K562 (cell line): ENCODE measurements at regions not wholly inside any gene's neighbourhood (a gene's known extent, or its start where the extent isn't known, plus 50 kb on each side); places are given as distances from the start of the nearest gene placed in this dataset.

Experiments
- ATAC-seq: fragments of 200-7000 bp; cut with Tn5 transposase; 3 replicates; pipeline ENCODE4 v1.9.1; 2020; ENCODE audit warnings: moderate library complexity
- BruUV-seq: library from RNA; stranded (reverse); fragments of 400-500 nt; replicated peaks from 2 replicates; lab custom pipeline; 2021; lab: Mats Ljungman, UMichigan
- CTCF ChIA-PET: fragments of 300-600 bp; formaldehyde crosslinking; extraction: SDS; loops from one replicate; lab custom pipeline; 2021; ENCODE audit warnings: low intra/inter-chr PET ratio; lab: Yijun Ruan, JAX
- POLR2A ChIA-PET: fragments of 300-600, 350-650 bp; sonication (Branson Sonifier 250); formaldehyde crosslinking; extraction: SDS; loops from one replicate; lab custom pipeline; 2021; ENCODE audit warnings: antibody characterized with exemption, inconsistent platforms; lab: Yijun Ruan, JAX
- DNase-seq, 4 experiments: peaks; one replicate each; pipeline versions ENCODE4 v3.0.0 to v3.0.0-alpha.2; 2011 to 2018; ENCODE audit warnings: low spot score in 3 of 4, mixed read lengths in 3 of 4; ENCODE audit errors: extremely low read depth in 1 of 4
- FAIRE-seq: peaks from 2 replicates; lab custom pipeline; 2011; peaks lifted over from hg19 to GRCh38; lab: Jason Lieb, UNC
- H2AFZ ChIP-seq: 2 replicates; pipeline ENCODE4 v1.6.0; 2011; ENCODE audit warnings: low read depth, low read length, control low read depth, inconsistent platforms
- H3K27ac ChIP-seq: fragments of 200-600 bp; 3 replicates; pipeline ENCODE4 v1.8.0; 2011; ENCODE audit warnings: low read depth, mild to moderate bottlenecking, control low read depth, inconsistent platforms, low read length, moderate library complexity, mixed read lengths; ENCODE audit errors: extremely low read depth
- H3K27me3 ChIP-seq, 2 experiments: fragments of 300-600 bp in 1 of 2; 2 replicates in 1 of 2; 3 replicates in 1 of 2; pipeline versions ENCODE4 v1.6.0 to v1.8.0; 2011; ENCODE audit warnings: inconsistent platforms in 2 of 2, low read length in 2 of 2, mild to moderate bottlenecking in 1 of 2, mixed read lengths in 1 of 2, moderate library complexity in 1 of 2; ENCODE audit not compliant: control insufficient read depth in 2 of 2, insufficient read depth in 2 of 2
- H3K36me3 ChIP-seq: fragments of 300-600 bp; 3 replicates; pipeline ENCODE4 v1.8.0; 2011; ENCODE audit warnings: mild to moderate bottlenecking, low read length, inconsistent platforms; ENCODE audit not compliant: control insufficient read depth, insufficient read depth
- H3K4me1 ChIP-seq, 2 experiments: fragments of 200-600 bp in 1 of 2; replicated peaks in 1 of 2; 2 replicates in 1 of 2; 3 replicates in 1 of 2; pipeline versions ENCODE4 v1.5.1 to v1.8.0; 2011; ENCODE audit warnings: inconsistent platforms in 2 of 2, low read length in 2 of 2, mild to moderate bottlenecking in 1 of 2, mixed read lengths in 1 of 2, moderate library complexity in 1 of 2; ENCODE audit not compliant: control insufficient read depth in 2 of 2, insufficient read depth in 2 of 2
- H3K4me2 ChIP-seq: 2 replicates; pipeline ENCODE4 v1.6.1; 2011; ENCODE audit warnings: low read length, control low read depth, inconsistent platforms, mixed read lengths; ENCODE audit not compliant: insufficient read depth
- H3K4me3 ChIP-seq: fragments of 200-600 bp; sonication (generic), shearing (Covaris generic); 2 replicates; pipeline ENCODE4 v1.5.1; 2016; ENCODE audit warnings: control low read depth, inconsistent platforms
- H3K79me2 ChIP-seq: fragments of 200-600 bp; 3 replicates; pipeline ENCODE4 v1.8.0; 2011; ENCODE audit warnings: low read length, inconsistent platforms; ENCODE audit not compliant: control insufficient read depth, insufficient read depth
- H3K9ac ChIP-seq, 2 experiments: 2 replicates each; pipeline versions ENCODE4 v1.6.0 to v1.6.1; 2011; ENCODE audit warnings: low read depth in 2 of 2, low read length in 2 of 2, control low read depth in 1 of 2, inconsistent platforms in 1 of 2, mild to moderate bottlenecking in 1 of 2, mixed read lengths in 1 of 2; ENCODE audit not compliant: insufficient read depth in 1 of 2
- H3K9me1 ChIP-seq: one replicate; pipeline ENCODE4 v1.6.0; 2011; ENCODE audit warnings: inconsistent platforms, mild to moderate bottlenecking, low read length, moderate library complexity; ENCODE audit not compliant: control insufficient read depth, insufficient read depth
- H3K9me3 ChIP-seq: replicated peaks from 2 replicates; pipeline ENCODE4 v1.5.1; 2011; ENCODE audit warnings: low read depth, low read length, inconsistent platforms; ENCODE audit not compliant: control insufficient read depth, insufficient read depth
- H4K20me1 ChIP-seq: replicated peaks from 2 replicates; pipeline ENCODE4 v1.6.1; 2011; ENCODE audit warnings: low read length, inconsistent platforms, mixed read lengths; ENCODE audit not compliant: control insufficient read depth, insufficient read depth
- DIDO1 ChIP-seq: fragments of 450-650 bp; IDR thresholded peaks from 2 replicates; pipeline ENCODE4 v1.6.1; 2016; ENCODE audit warnings: low read depth, missing biosample characterization, missing genetic modification characterization
- DMBX1 ChIP-seq: fragments of 250-450 bp; sonication (Bioruptor Pico); IDR thresholded peaks from 2 replicates; pipeline ENCODE4 v1.8.0; 2022; ENCODE audit warnings: inconsistent platforms, mild to moderate bottlenecking, moderate library complexity, borderline replicate concordance
- E2F3 ChIP-seq: fragments of 250-450 bp; sonication (Bioruptor Pico); IDR thresholded peaks from 2 replicates; pipeline ENCODE4 v1.4.0; 2020; ENCODE audit warnings: mild to moderate bottlenecking
- HEY1 ChIP-seq: fragments of 250-450 bp; sonication (Bioruptor Pico); IDR thresholded peaks from 2 replicates; pipeline ENCODE4 v1.5.0; 2020; ENCODE audit warnings: mild to moderate bottlenecking, moderate library complexity, borderline replicate concordance
- NELFE ChIP-seq: IDR thresholded peaks from 2 replicates; pipeline ENCODE4 v1.6.1; 2011; ENCODE audit warnings: mild to moderate bottlenecking; ENCODE audit not compliant: insufficient read depth, insufficient read length
- NFATC3 ChIP-seq: fragments of 450-650 bp; IDR thresholded peaks from 2 replicates; pipeline ENCODE4 v1.6.1; 2017; ENCODE audit warnings: mild to moderate bottlenecking
- POLR2G ChIP-seq: fragments of 200-400 bp; formaldehyde crosslinking; IDR thresholded peaks from 2 replicates; pipeline ENCODE4 v1.6.1; 2017; ENCODE audit warnings: low read depth, mild to moderate bottlenecking, antibody characterized with exemption, low read length, moderate library complexity
- TCF7 ChIP-seq: sonication (generic); IDR thresholded peaks from 2 replicates; pipeline ENCODE4 v1.6.1; 2016; ENCODE audit warnings: antibody characterized with exemption, borderline replicate concordance
- TGIF2 ChIP-seq: sonication (generic); formaldehyde crosslinking; IDR thresholded peaks from 2 replicates; pipeline ENCODE4 v1.8.1; 2022; ENCODE audit warnings: mild to moderate bottlenecking, missing genetic modification reagents, moderate library complexity
- ZC3H8 ChIP-seq: fragments of 450-650 bp; IDR thresholded peaks from 2 replicates; pipeline ENCODE4 v1.6.1; 2017
- ZNF347 ChIP-seq: fragments of 450-650 bp; formaldehyde crosslinking; IDR thresholded peaks from 2 replicates; pipeline ENCODE4 v1.4.0; 2020; ENCODE audit warnings: low read depth, mild to moderate bottlenecking, moderate library complexity
- ZNF699 ChIP-seq: fragments of 250-450 bp; sonication (Bioruptor Pico); IDR thresholded peaks from 2 replicates; pipeline ENCODE4 v1.8.0; 2021; ENCODE audit warnings: mild to moderate bottlenecking, moderate library complexity; ENCODE audit not compliant: insufficient replicate concordance
- WGBS: fragments of 100-300 bp; shearing (Covaris generic); methylation state at CpG from one replicate; pipeline ENCODE4 v1.1.6; 2016; ENCODE audit warnings: low coverage, mixed read lengths; ENCODE audit not compliant: insufficient coverage; ENCODE audit errors: missing lambda C conversion rate; 5-methylcytosine and 5-hydroxymethylcytosine counted together
- in situ Hi-C: fragments of 300-500 bp; cut with MboI; formaldehyde crosslinking; loops from 4 replicates; pipeline ENCODE4 v1.15.0; 2018; ENCODE audit warnings: inconsistent platforms, mixed read lengths
- intact Hi-C: fragments of 100-400 bp; cut with micrococcal nuclease; formaldehyde crosslinking; loops from 2 replicates; pipeline ENCODE4 v1.14.2; 2022
- TF ChIP-seq, protein P1 (sequence below): sonication (generic); formaldehyde crosslinking; IDR thresholded peaks from 2 replicates; pipeline ENCODE4 v1.8.1; 2023; ENCODE audit warnings: mild to moderate bottlenecking, missing genetic modification reagents
- TF ChIP-seq, protein P2 (sequence below): sonication (generic); formaldehyde crosslinking; IDR thresholded peaks from 2 replicates; pipeline ENCODE4 v1.8.0; 2023; ENCODE audit warnings: mild to moderate bottlenecking, missing genetic modification reagents

DNA sequence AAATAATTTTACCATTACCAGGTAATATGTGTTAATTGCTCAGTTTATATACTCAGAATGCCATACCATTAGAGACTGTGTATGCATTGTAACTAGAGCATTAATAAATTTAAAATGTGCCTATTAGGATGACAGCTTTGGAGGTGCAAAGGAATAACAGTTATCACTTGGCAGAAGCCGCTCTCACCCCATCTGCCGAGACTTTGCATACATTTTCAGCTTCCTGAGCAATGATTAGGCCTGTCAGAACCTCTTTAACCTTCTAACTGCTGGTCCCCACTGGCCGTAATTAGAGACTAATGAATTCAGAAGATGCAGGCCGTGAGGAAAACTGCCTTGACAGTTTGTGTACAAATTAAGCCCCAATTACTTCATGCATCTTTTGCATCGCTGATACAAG, 158.0 kb upstream of the PROX1 start:
- DNase-seq (no peak), ATAC-seq (no peak), FAIRE-seq (no peak)
- ChIA-PET CTCF (no interaction called here), POLR2A (no interaction called here)
- Histone ChIP-seq H3K4me1 (no peaks in the 10 kb centered on the region), H4K20me1 (no peaks in the 10 kb centered on the region), H3K9me1 (no peaks in the 10 kb centered on the region), H3K4me3 (no peak overlapping the region), H3K27ac (no peak overlapping the region), H3K9me3 (no peaks in the 10 kb centered on the region), H3K27me3 (no peaks in the 10 kb centered on the region), H3K36me3 (no peaks in the 10 kb centered on the region), H3K4me2 (no peak overlapping the region), H3K79me2 (no peaks in the 10 kb centered on the region), H3K9ac (no peak overlapping the region), H2AFZ (no peak overlapping the region)
- WGBS: 0% methylated on average over 5 of the region's 5 CpGs
- in situ Hi-C loops: no loop called here
- no TSS peak for BruUV-seq
- intact Hi-C loops: no loop called here
- TF ChIP-seq POLR2G (no peak), E2F3 (CRISPR knock-in tag) (no peak), DIDO1 (tag) (no peak), ZNF699 (CRISPR knock-in tag) (no peak), ZNF347 (CRISPR knock-in tag) (no peak), HEY1 (CRISPR knock-in tag) (no peak), TGIF2 (CRISPR knock-in tag) (no peak), NFATC3 (no peak), DMBX1 (no peak), ZC3H8 (no peak), NELFE (no peak), TCF7 (no peak)
- TF ChIP-seq, protein P1, sequence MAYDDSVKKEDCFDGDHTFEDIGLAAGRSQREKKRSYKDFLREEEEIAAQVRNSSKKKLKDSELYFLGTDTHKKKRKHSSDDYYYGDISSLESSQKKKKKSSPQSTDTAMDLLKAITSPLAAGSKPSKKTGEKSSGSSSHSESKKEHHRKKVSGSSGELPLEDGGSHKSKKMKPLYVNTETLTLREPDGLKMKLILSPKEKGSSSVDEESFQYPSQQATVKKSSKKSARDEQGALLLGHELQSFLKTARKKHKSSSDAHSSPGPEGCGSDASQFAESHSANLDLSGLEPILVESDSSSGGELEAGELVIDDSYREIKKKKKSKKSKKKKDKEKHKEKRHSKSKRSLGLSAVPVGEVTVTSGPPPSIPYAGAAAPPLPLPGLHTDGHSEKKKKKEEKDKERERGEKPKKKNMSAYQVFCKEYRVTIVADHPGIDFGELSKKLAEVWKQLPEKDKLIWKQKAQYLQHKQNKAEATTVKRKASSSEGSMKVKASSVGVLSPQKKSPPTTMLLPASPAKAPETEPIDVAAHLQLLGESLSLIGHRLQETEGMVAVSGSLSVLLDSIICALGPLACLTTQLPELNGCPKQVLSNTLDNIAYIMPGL (CRISPR knock-in tag): no peak
- TF ChIP-seq, protein P2, sequence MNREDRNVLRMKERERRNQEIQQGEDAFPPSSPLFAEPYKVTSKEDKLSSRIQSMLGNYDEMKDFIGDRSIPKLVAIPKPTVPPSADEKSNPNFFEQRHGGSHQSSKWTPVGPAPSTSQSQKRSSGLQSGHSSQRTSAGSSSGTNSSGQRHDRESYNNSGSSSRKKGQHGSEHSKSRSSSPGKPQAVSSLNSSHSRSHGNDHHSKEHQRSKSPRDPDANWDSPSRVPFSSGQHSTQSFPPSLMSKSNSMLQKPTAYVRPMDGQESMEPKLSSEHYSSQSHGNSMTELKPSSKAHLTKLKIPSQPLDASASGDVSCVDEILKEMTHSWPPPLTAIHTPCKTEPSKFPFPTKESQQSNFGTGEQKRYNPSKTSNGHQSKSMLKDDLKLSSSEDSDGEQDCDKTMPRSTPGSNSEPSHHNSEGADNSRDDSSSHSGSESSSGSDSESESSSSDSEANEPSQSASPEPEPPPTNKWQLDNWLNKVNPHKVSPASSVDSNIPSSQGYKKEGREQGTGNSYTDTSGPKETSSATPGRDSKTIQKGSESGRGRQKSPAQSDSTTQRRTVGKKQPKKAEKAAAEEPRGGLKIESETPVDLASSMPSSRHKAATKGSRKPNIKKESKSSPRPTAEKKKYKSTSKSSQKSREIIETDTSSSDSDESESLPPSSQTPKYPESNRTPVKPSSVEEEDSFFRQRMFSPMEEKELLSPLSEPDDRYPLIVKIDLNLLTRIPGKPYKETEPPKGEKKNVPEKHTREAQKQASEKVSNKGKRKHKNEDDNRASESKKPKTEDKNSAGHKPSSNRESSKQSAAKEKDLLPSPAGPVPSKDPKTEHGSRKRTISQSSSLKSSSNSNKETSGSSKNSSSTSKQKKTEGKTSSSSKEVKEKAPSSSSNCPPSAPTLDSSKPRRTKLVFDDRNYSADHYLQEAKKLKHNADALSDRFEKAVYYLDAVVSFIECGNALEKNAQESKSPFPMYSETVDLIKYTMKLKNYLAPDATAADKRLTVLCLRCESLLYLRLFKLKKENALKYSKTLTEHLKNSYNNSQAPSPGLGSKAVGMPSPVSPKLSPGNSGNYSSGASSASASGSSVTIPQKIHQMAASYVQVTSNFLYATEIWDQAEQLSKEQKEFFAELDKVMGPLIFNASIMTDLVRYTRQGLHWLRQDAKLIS (CRISPR knock-in tag): no peak
